Panc1 (cell line): ENCODE measurements at regions not wholly inside any gene's neighbourhood (a gene's known extent, or its start where the extent isn't known, plus 50 kb on each side); places are given as distances from the start of the nearest gene placed in this dataset.

Experiments used
- ATAC-seq: fragments of 200-7000 bp; cut with Tn5 transposase; 2 replicates; pipeline ENCODE4 v1.9.1; 2020; ENCODE audit warnings: mild to moderate bottlenecking, moderate library complexity
- BruUV-seq: library from RNA; stranded (reverse); fragments of 400-500 nt; replicated peaks from 2 replicates; lab custom pipeline; 2021; lab: Mats Ljungman, UMichigan
- CTCF ChIA-PET: fragments of 300-600 bp; sonication (Branson Sonifier 250); formaldehyde crosslinking; loops from one replicate; lab custom pipeline; 2022; ENCODE audit warnings: antibody characterized with exemption; lab: Charles Lee
- POLR2A ChIA-PET: fragments of 300-600 bp; sonication (Branson Sonifier 250); formaldehyde crosslinking; loops from one replicate; lab custom pipeline; 2022; ENCODE audit warnings: antibody characterized with exemption; lab: Charles Lee
- DNase-seq: peaks from one replicate; pipeline ENCODE4 v3.0.0-alpha.2; 2010; ENCODE audit warnings: low read depth, low spot score
- H3K27ac ChIP-seq: 2 replicates; pipeline ENCODE4 v1.5.1; 2011; ENCODE audit warnings: mild to moderate bottlenecking, low read length, inconsistent platforms
- H3K27me3 ChIP-seq: fragments of 200-500 bp; sonication (Bioruptor generic); 2 replicates; pipeline ENCODE4 v1.6.0; 2014; ENCODE audit warnings: low read length, inconsistent platforms; ENCODE audit not compliant: control insufficient read depth, insufficient read depth
- H3K36me3 ChIP-seq: fragments of 200-500 bp; sonication (Bioruptor generic); 2 replicates; pipeline ENCODE4 v1.5.1; 2014; ENCODE audit warnings: inconsistent platforms, mild to moderate bottlenecking, low read length, moderate library complexity; ENCODE audit not compliant: control insufficient read depth, insufficient read depth
- H3K4me1 ChIP-seq: 2 replicates; pipeline ENCODE4 v1.5.1; 2011; ENCODE audit warnings: inconsistent platforms, mild to moderate bottlenecking, low read length, moderate library complexity; ENCODE audit not compliant: control insufficient read depth, insufficient read depth
- H3K4me3 ChIP-seq, 2 experiments: 2 replicates each; pipeline ENCODE4 v1.5.1; 2011 to 2012; ENCODE audit warnings: low read depth in 2 of 2, low read length in 2 of 2, mild to moderate bottlenecking in 2 of 2, inconsistent platforms in 1 of 2, moderate library complexity in 1 of 2
- H3K9me3 ChIP-seq: fragments of 200-500 bp; sonication (Bioruptor generic); 2 replicates; pipeline ENCODE4 v1.5.1; 2014; ENCODE audit warnings: low read depth, mild to moderate bottlenecking, inconsistent platforms, low read length, moderate library complexity; ENCODE audit not compliant: control insufficient read depth, insufficient read depth
- CTCF ChIP-seq: fragments of 450-650 bp; IDR thresholded peaks from 2 replicates; pipeline ENCODE4 v1.5.1; 2017; ENCODE audit warnings: mild to moderate bottlenecking
- POLR2AphosphoS5 ChIP-seq: IDR thresholded peaks from 2 replicates; pipeline ENCODE4 v1.6.1; 2012; ENCODE audit warnings: mild to moderate bottlenecking, low read depth, low read length, moderate library complexity
- SIN3A ChIP-seq: IDR thresholded peaks from 2 replicates; pipeline ENCODE4 v1.6.1; 2012; ENCODE audit warnings: low read depth, mild to moderate bottlenecking, low read length, moderate library complexity, borderline replicate concordance; ENCODE audit not compliant: insufficient read depth
- TCF7L2 ChIP-seq: IDR thresholded peaks from 2 replicates; pipeline ENCODE4 v1.6.1; 2011; ENCODE audit warnings: mild to moderate bottlenecking, low read depth, low read length, inconsistent platforms
- in situ Hi-C: cut with HindIII; loops from 2 replicates; pipeline ENCODE4 v1.10.0; 2016; ENCODE audit warnings: low sequenced_read_pairs, low pct_unique_long_range_greater_than_20kb
- intact Hi-C: fragments of 100-400 bp; cut with micrococcal nuclease; formaldehyde crosslinking; loops from one replicate; pipeline ENCODE4 v1.10.0; 2022; ENCODE audit not compliant: unreplicated experiment
- TF ChIP-seq, protein P1 (sequence below), 2 experiments: IDR thresholded peaks; 2 replicates each; pipeline ENCODE4 v1.6.1; 2011 to 2012; ENCODE audit warnings: low read depth in 2 of 2, control low read depth in 1 of 2, low read length in 1 of 2, mild to moderate bottlenecking in 1 of 2, moderate library complexity in 1 of 2; ENCODE audit not compliant: insufficient read depth in 1 of 2

- H3K36me3 ChIP-seq = no peaks in the 10 kb centered on the region
- in situ Hi-C loops = no loop called here
- intact Hi-C loops = no loop called here
- H3K4me3 ChIP-seq = no peak overlapping the region
- DNase-seq = no peak
- TF ChIP-seq, protein P1, sequence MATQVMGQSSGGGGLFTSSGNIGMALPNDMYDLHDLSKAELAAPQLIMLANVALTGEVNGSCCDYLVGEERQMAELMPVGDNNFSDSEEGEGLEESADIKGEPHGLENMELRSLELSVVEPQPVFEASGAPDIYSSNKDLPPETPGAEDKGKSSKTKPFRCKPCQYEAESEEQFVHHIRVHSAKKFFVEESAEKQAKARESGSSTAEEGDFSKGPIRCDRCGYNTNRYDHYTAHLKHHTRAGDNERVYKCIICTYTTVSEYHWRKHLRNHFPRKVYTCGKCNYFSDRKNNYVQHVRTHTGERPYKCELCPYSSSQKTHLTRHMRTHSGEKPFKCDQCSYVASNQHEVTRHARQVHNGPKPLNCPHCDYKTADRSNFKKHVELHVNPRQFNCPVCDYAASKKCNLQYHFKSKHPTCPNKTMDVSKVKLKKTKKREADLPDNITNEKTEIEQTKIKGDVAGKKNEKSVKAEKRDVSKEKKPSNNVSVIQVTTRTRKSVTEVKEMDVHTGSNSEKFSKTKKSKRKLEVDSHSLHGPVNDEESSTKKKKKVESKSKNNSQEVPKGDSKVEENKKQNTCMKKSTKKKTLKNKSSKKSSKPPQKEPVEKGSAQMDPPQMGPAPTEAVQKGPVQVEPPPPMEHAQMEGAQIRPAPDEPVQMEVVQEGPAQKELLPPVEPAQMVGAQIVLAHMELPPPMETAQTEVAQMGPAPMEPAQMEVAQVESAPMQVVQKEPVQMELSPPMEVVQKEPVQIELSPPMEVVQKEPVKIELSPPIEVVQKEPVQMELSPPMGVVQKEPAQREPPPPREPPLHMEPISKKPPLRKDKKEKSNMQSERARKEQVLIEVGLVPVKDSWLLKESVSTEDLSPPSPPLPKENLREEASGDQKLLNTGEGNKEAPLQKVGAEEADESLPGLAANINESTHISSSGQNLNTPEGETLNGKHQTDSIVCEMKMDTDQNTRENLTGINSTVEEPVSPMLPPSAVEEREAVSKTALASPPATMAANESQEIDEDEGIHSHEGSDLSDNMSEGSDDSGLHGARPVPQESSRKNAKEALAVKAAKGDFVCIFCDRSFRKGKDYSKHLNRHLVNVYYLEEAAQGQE (IDR thresholded peaks at IDR 0.05; ENCODE audit: insufficient read depth in 1 of 2, low read depth in 2 of 2, low read length in 1 of 2) = no peak
- TF ChIP-seq TCF7L2 (no peak), POLR2AphosphoS5 (no peak), SIN3A (no peak), CTCF (no peak)
- H3K9me3 ChIP-seq = peaks cover 5% of the 10 kb centered on the region; the same call in 1 of the 2 replicates
- H3K27me3 ChIP-seq = peaks cover 16% of the 10 kb centered on the region
- no peak overlapping the region for H3K27ac ChIP-seq
- ATAC-seq = no peak
- POLR2A ChIA-PET = no interaction called here
- BruUV-seq = no TSS peak
- CTCF ChIA-PET = no interaction called here
- no peaks in the 10 kb centered on the region for H3K4me1 ChIP-seq
These were observed 256.0 kb upstream of the TCERG1L start for GRCh38 chr10:131567279-131568162.

- intact Hi-C loops = no loop called here
- BruUV-seq = no TSS peak
These were observed 257.3 kb upstream of the TCERG1L start for GRCh38 chr10:131568866-131569265.

More at GRCh38 chr10:131568866-131569265, 257.3 kb upstream of the TCERG1L start:
- no peak for DNase-seq
- H3K4me3 ChIP-seq = no peak overlapping the region
- no peaks in the 10 kb centered on the region for H3K4me1 ChIP-seq
- no peak overlapping the region for H3K27ac ChIP-seq
- POLR2A ChIA-PET = interaction anchor here (0.6 kb wide), 1 partner anchor 1237 kb away, joined by 3 read pairs; no protein-coding TSS in a partner anchor
- TF ChIP-seq POLR2AphosphoS5 (no peak), SIN3A (no peak), CTCF (no peak), TCF7L2 (no peak)
- TF ChIP-seq, protein P1 (IDR thresholded peaks at IDR 0.05; ENCODE audit: insufficient read depth in 1 of 2, low read depth in 2 of 2, low read length in 1 of 2) = no peak
- no peaks in the 10 kb centered on the region for H3K36me3 ChIP-seq
- ATAC-seq = no peak
- H3K9me3 ChIP-seq = peaks cover 5% of the 10 kb centered on the region; the same call in 1 of the 2 replicates
- CTCF ChIA-PET = interaction anchor here (0.6 kb wide), 2 partner anchors 12 to 319 kb away, joined by 3 read pairs; no protein-coding TSS in a partner anchor
- H3K27me3 ChIP-seq = peaks cover 10% of the 10 kb centered on the region
- in situ Hi-C loops = no loop called here
